CD4-positive, alpha-beta T cell (primary cell): ENCODE measurements at regions not wholly inside any gene's neighbourhood (a gene's known extent, or its start where the extent isn't known, plus 50 kb on each side); places are given as distances from the start of the nearest gene placed in this dataset.

Source experiments
- ATAC-seq: fragments of 200-7000 bp; cut with Tn5 transposase; one replicate; pipeline ENCODE4 v1.10.0; 2022; ENCODE audit warnings: mild to moderate bottlenecking; ENCODE audit not compliant: poor library complexity
- CTCF ChIA-PET: fragments of 350-600 bp; sonication (Branson Sonifier 250); formaldehyde crosslinking; loops from one replicate; lab custom pipeline; 2021; ENCODE audit warnings: antibody characterized with exemption, inconsistent platforms; lab: Charles Lee
- POLR2A ChIA-PET: fragments of 350-600 bp; sonication (Branson Sonifier 250); formaldehyde crosslinking; loops from one replicate; lab custom pipeline; 2021; ENCODE audit warnings: antibody characterized with exemption, inconsistent platforms; lab: Charles Lee
- DNase-seq, 14 experiments: peaks; one replicate each; pipeline ENCODE4 v3.0.0-alpha.2; 2013 to 2020; ENCODE audit warnings: mixed read lengths in 2 of 14
- H3K27ac ChIP-seq, 2 donors: one replicate each; pipeline versions ENCODE4 v1.5.1 to v1.7.0; 2013; ENCODE audit warnings: low read length in 2 of 2, low read depth in 1 of 2, mild to moderate bottlenecking in 1 of 2
- H3K27me3 ChIP-seq, 2 experiments: 1 replicate in 1 of 2; 2 replicates in 1 of 2; pipeline versions ENCODE4 v1.6.1 to v1.7.0; 2013; ENCODE audit warnings: low read length in 2 of 2, control low read depth in 1 of 2, mild to moderate bottlenecking in 1 of 2, moderate library complexity in 1 of 2; ENCODE audit not compliant: insufficient read depth in 2 of 2, control insufficient read depth in 1 of 2
- H3K36me3 ChIP-seq: one replicate; pipeline ENCODE4 v1.6.1; 2013; ENCODE audit warnings: low read length, control low read depth; ENCODE audit not compliant: insufficient read depth
- H3K4me1 ChIP-seq: one replicate; pipeline ENCODE4 v1.6.1; 2013; ENCODE audit warnings: low read length, control low read depth; ENCODE audit not compliant: insufficient read depth
- H3K4me3 ChIP-seq: one replicate; pipeline ENCODE4 v1.5.1; 2013; ENCODE audit warnings: mild to moderate bottlenecking, low read length, moderate library complexity
- H3K9me3 ChIP-seq, 2 experiments: 1 replicate in 1 of 2; 2 replicates in 1 of 2; pipeline versions ENCODE4 v1.6.1 to v1.7.0; 2013; ENCODE audit warnings: low read length in 2 of 2, mild to moderate bottlenecking in 2 of 2, control low read depth in 1 of 2, moderate library complexity in 1 of 2; ENCODE audit not compliant: control insufficient read depth in 1 of 2, insufficient read depth in 1 of 2
- H3K27ac Mint-ChIP-seq: one replicate; pipeline ENCODE4 v1.8.0; 2020; ENCODE audit warnings: mixed read lengths
- H3K27me3 Mint-ChIP-seq: one replicate; pipeline ENCODE4 v1.8.0; 2021; ENCODE audit warnings: mixed read lengths
- H3K36me3 Mint-ChIP-seq: one replicate; pipeline ENCODE4 v1.8.0; 2021; ENCODE audit warnings: low read depth, mixed read lengths
- H3K4me1 Mint-ChIP-seq: one replicate; pipeline ENCODE4 v1.8.0; 2021; ENCODE audit warnings: low read depth, mixed read lengths
- H3K4me3 Mint-ChIP-seq: one replicate; pipeline ENCODE4 v1.8.0; 2020; ENCODE audit warnings: mild to moderate bottlenecking, mixed read lengths
- H3K9me3 Mint-ChIP-seq: one replicate; pipeline ENCODE4 v1.8.0; 2020; ENCODE audit warnings: mixed read lengths
- CTCF ChIP-seq: fragments of 200-600 bp; IDR thresholded peaks from one replicate; pipeline ENCODE4 v1.8.0; 2022; ENCODE audit warnings: antibody characterized with exemption, mild to moderate bottlenecking
- intact Hi-C, 2 experiments: fragments of 100-400 bp; cut with DNase I in 1 of 2; cut with micrococcal nuclease in 1 of 2; formaldehyde crosslinking; loops; one replicate each; pipeline versions ENCODE4 v1.15.1 to v1.9.0; 2023 to 2025; cut with DNase I, micrococcal nuclease

- DNase-seq = no peak
- TF ChIP-seq CTCF = no peak
- H3K27me3 ChIP-seq = no peaks in the 10 kb centered on the region
- ChIA-PET POLR2A (no interaction called here), CTCF (no interaction called here)
- Mint-ChIP-seq H3K4me3 (no peak overlapping the region), H3K9me3 (peaks cover 9% of the 10 kb centered on the region), H3K4me1 (no peaks in the 10 kb centered on the region), H3K27ac (no peak overlapping the region), H3K27me3 (no peaks in the 10 kb centered on the region), H3K36me3 (no peaks in the 10 kb centered on the region)
- H3K4me3 ChIP-seq = no peak overlapping the region
- intact Hi-C loops = no loop called here
- no peaks in the 10 kb centered on the region for H3K36me3 ChIP-seq
- H3K4me1 ChIP-seq = no peaks in the 10 kb centered on the region
- peaks cover 0 to 7% of the 10 kb centered on the region in 2 experiments for H3K9me3 ChIP-seq
- no peak for ATAC-seq
- H3K27ac ChIP-seq = no peak overlapping the region
Measured at GRCh38 chr9:29230931-29231330, 1657.7 kb upstream of the C9orf72 start.

- H3K4me3 ChIP-seq = no peak overlapping the region
- ATAC-seq (no peak), DNase-seq (no peak)
- Mint-ChIP-seq H3K27me3 (no peaks in the 10 kb centered on the region), H3K36me3 (no peaks in the 10 kb centered on the region), H3K9me3 (peaks cover 6% of the 10 kb centered on the region), H3K4me3 (no peak overlapping the region), H3K27ac (no peak overlapping the region), H3K4me1 (no peaks in the 10 kb centered on the region)
- H3K27me3 ChIP-seq = no peaks in the 10 kb centered on the region
- no peak overlapping the region for H3K27ac ChIP-seq
- peaks cover 0 to 7% of the 10 kb centered on the region in 2 experiments for H3K9me3 ChIP-seq
- no peaks in the 10 kb centered on the region for H3K4me1 ChIP-seq
- intact Hi-C loops = no loop called here
- ChIA-PET CTCF (no interaction called here), POLR2A (no interaction called here)
- no peak for TF ChIP-seq CTCF
- no peaks in the 10 kb centered on the region for H3K36me3 ChIP-seq
Measured at GRCh38 chr9:29233193-29233592, 1659.9 kb upstream of the C9orf72 start.

GRCh38 chr9:29241320-29241719, 1668.0 kb upstream of the C9orf72 start:
- DNase-seq (no peak), ATAC-seq (no peak)
- Mint-ChIP-seq H3K4me3 (no peak overlapping the region), H3K27me3 (no peaks in the 10 kb centered on the region), H3K36me3 (no peaks in the 10 kb centered on the region), H3K4me1 (no peaks in the 10 kb centered on the region), H3K9me3 (no peaks in the 10 kb centered on the region), H3K27ac (no peak overlapping the region)
- intact Hi-C loops = no loop called here
- POLR2A ChIA-PET = no interaction called here
- CTCF ChIA-PET = no interaction called here
- no peaks in the 10 kb centered on the region for H3K36me3 ChIP-seq
- no peaks in the 10 kb centered on the region for H3K9me3 ChIP-seq
- H3K4me3 ChIP-seq = no peak overlapping the region
- H3K27ac ChIP-seq = no peak overlapping the region
- TF ChIP-seq CTCF = no peak
- no peaks in the 10 kb centered on the region for H3K27me3 ChIP-seq
- H3K4me1 ChIP-seq = no peaks in the 10 kb centered on the region
